HEK293 (cell line): ENCODE measurements at regions not wholly inside any gene's neighbourhood (a gene's known extent, or its start where the extent isn't known, plus 50 kb on each side); places are given as distances from the start of the nearest gene placed in this dataset.

ENCODE experiments used
- CTCF ChIA-PET: fragments of 350-600 bp; formaldehyde crosslinking; extraction: SDS; loops from one replicate; lab custom pipeline; 2021; ENCODE audit warnings: antibody characterized with exemption; lab: Yijun Ruan, JAX
- POLR2A ChIA-PET: fragments of 300-600 bp; formaldehyde crosslinking; extraction: SDS; loops from one replicate; lab custom pipeline; 2020; ENCODE audit warnings: antibody characterized with exemption, inconsistent platforms; lab: Yijun Ruan, JAX
- H3K27ac ChIP-seq: fragments of 200-500 bp; sonication (Bioruptor generic); 2 replicates; pipeline ENCODE4 v1.5.1; 2014; ENCODE audit warnings: low read depth, low read length, control low read depth, inconsistent platforms; ENCODE audit errors: extremely low read depth
- H3K36me3 ChIP-seq, 2 experiments: fragments of 200-500 bp in 1 of 2; sonication (Bioruptor generic) in 1 of 2; 1 replicate in 1 of 2; 2 replicates in 1 of 2; pipeline ENCODE4 v1.5.1; 2014 to 2017; ENCODE audit warnings: inconsistent platforms in 2 of 2, low read length in 2 of 2; ENCODE audit not compliant: control insufficient read depth in 2 of 2, insufficient read depth in 1 of 2
- H3K4me1 ChIP-seq: fragments of 200-500 bp; sonication (Bioruptor generic); 2 replicates; pipeline ENCODE4 v1.5.1; 2014; ENCODE audit warnings: mild to moderate bottlenecking, low read length, inconsistent platforms; ENCODE audit not compliant: control insufficient read depth, insufficient read depth
- H3K4me3 ChIP-seq: 2 replicates; pipeline ENCODE4 v1.5.1; 2011; ENCODE audit warnings: low read depth, mild to moderate bottlenecking, control low read depth, low read length, moderate library complexity
- H3K9me3 ChIP-seq: fragments of 200-500 bp; sonication (Bioruptor generic); 2 replicates; pipeline ENCODE4 v1.5.1; 2014; ENCODE audit warnings: low read depth, low read length, inconsistent platforms; ENCODE audit not compliant: control insufficient read depth, insufficient read depth
- FEZF1 ChIP-seq: fragments of 450-650 bp; formaldehyde crosslinking; IDR thresholded peaks from 2 replicates; pipeline ENCODE4 v1.5.1; 2016; ENCODE audit warnings: missing biosample characterization, missing genetic modification characterization
- GFI1B ChIP-seq: fragments of 450-650 bp; formaldehyde crosslinking; IDR thresholded peaks from 2 replicates; pipeline ENCODE4 v1.5.1; 2016; ENCODE audit warnings: missing biosample characterization, missing genetic modification characterization
- MYNN ChIP-seq: fragments of 450-650 bp; formaldehyde crosslinking; IDR thresholded peaks from 2 replicates; pipeline ENCODE4 v1.5.1; 2016; ENCODE audit warnings: missing biosample characterization, missing genetic modification characterization, borderline replicate concordance
- SCRT2 ChIP-seq: fragments of 450-650 bp; formaldehyde crosslinking; IDR thresholded peaks from 2 replicates; pipeline ENCODE4 v1.5.1; 2016; ENCODE audit warnings: missing biosample characterization, missing genetic modification characterization
- SP7 ChIP-seq: fragments of 450-650 bp; formaldehyde crosslinking; IDR thresholded peaks from 2 replicates; pipeline ENCODE4 v1.5.1; 2016; ENCODE audit warnings: missing biosample characterization, missing genetic modification characterization
- ZNF132 ChIP-seq: fragments of 450-650 bp; formaldehyde crosslinking; IDR thresholded peaks from 2 replicates; pipeline ENCODE4 v1.5.1; 2017; ENCODE audit warnings: missing biosample characterization, missing genetic modification characterization, borderline replicate concordance
- ZNF148 ChIP-seq: fragments of 450-650 bp; formaldehyde crosslinking; IDR thresholded peaks from 2 replicates; pipeline ENCODE4 v1.5.0; 2017; ENCODE audit warnings: missing biosample characterization, missing genetic modification characterization, borderline replicate concordance
- ZNF16 ChIP-seq: fragments of 450-650 bp; formaldehyde crosslinking; IDR thresholded peaks from 2 replicates; pipeline ENCODE4 v1.5.1; 2016; ENCODE audit warnings: low read depth, missing biosample characterization, missing genetic modification characterization
- ZNF202 ChIP-seq: fragments of 450-650 bp; formaldehyde crosslinking; IDR thresholded peaks from 2 replicates; pipeline ENCODE4 v1.5.1; 2016; ENCODE audit warnings: missing biosample characterization, missing genetic modification characterization, borderline replicate concordance
- ZNF223 ChIP-seq: fragments of 450-650 bp; formaldehyde crosslinking; IDR thresholded peaks from 2 replicates; pipeline ENCODE4 v1.5.1; 2016; ENCODE audit warnings: missing biosample characterization, missing genetic modification characterization
- ZNF280C ChIP-seq: fragments of 450-650 bp; formaldehyde crosslinking; IDR thresholded peaks from 2 replicates; pipeline ENCODE4 v1.5.1; 2016; ENCODE audit warnings: missing biosample characterization, missing genetic modification characterization
- ZNF341 ChIP-seq: fragments of 450-650 bp; formaldehyde crosslinking; IDR thresholded peaks from 2 replicates; pipeline ENCODE4; 2016; ENCODE audit warnings: low read depth, missing biosample characterization, missing genetic modification characterization
- ZNF394 ChIP-seq: fragments of 450-650 bp; formaldehyde crosslinking; IDR thresholded peaks from 2 replicates; pipeline ENCODE4 v1.5.1; 2016; ENCODE audit warnings: missing biosample characterization, missing genetic modification characterization, mild to moderate bottlenecking, moderate library complexity, borderline replicate concordance
- ZNF404 ChIP-seq: fragments of 450-650 bp; formaldehyde crosslinking; IDR thresholded peaks from 2 replicates; pipeline ENCODE4 v1.5.1; 2017; ENCODE audit warnings: missing biosample characterization, missing genetic modification characterization
- ZNF510 ChIP-seq: fragments of 450-650 bp; formaldehyde crosslinking; IDR thresholded peaks from 2 replicates; pipeline ENCODE4 v1.5.1; 2018; ENCODE audit warnings: mild to moderate bottlenecking, missing genetic modification characterization, missing biosample characterization; ENCODE audit not compliant: insufficient replicate concordance
- ZNF558 ChIP-seq: fragments of 450-650 bp; formaldehyde crosslinking; IDR thresholded peaks from 2 replicates; pipeline ENCODE4 v1.5.1; 2016; ENCODE audit warnings: missing biosample characterization, missing genetic modification characterization
- ZNF610 ChIP-seq: fragments of 450-650 bp; formaldehyde crosslinking; IDR thresholded peaks from 2 replicates; pipeline ENCODE4 v1.5.1; 2016; ENCODE audit warnings: missing biosample characterization, missing genetic modification characterization, borderline replicate concordance
- ZNF621 ChIP-seq: fragments of 450-650 bp; formaldehyde crosslinking; IDR thresholded peaks from 2 replicates; pipeline ENCODE4 v1.5.1; 2017; ENCODE audit warnings: missing biosample characterization, missing genetic modification characterization
- ZNF664 ChIP-seq: fragments of 450-650 bp; formaldehyde crosslinking; IDR thresholded peaks from 2 replicates; pipeline ENCODE4 v1.5.1; 2016; ENCODE audit warnings: missing biosample characterization, missing genetic modification characterization
- ZNF777 ChIP-seq: fragments of 450-650 bp; formaldehyde crosslinking; IDR thresholded peaks from 2 replicates; pipeline ENCODE4 v1.5.1; 2017; ENCODE audit warnings: missing biosample characterization, missing genetic modification characterization, borderline replicate concordance
- ZNF785 ChIP-seq: fragments of 450-650 bp; formaldehyde crosslinking; IDR thresholded peaks from 2 replicates; pipeline ENCODE4 v1.5.1; 2016; ENCODE audit warnings: missing biosample characterization, missing genetic modification characterization
- ZNF830 ChIP-seq: fragments of 450-650 bp; IDR thresholded peaks from 2 replicates; pipeline ENCODE4 v1.5.0; 2018; ENCODE audit warnings: missing biosample characterization, missing genetic modification characterization, low read depth, mild to moderate bottlenecking, moderate library complexity
- ZSCAN23 ChIP-seq: fragments of 450-650 bp; formaldehyde crosslinking; IDR thresholded peaks from 2 replicates; pipeline ENCODE4 v1.5.1; 2016; ENCODE audit warnings: missing biosample characterization, missing genetic modification characterization
- TF ChIP-seq, protein P1 (sequence below): fragments of 450-650 bp; formaldehyde crosslinking; IDR thresholded peaks from 2 replicates; pipeline ENCODE4 v1.5.1; 2016; ENCODE audit warnings: missing biosample characterization, missing genetic modification characterization
- TF ChIP-seq, protein P2 (sequence below): fragments of 450-650 bp; formaldehyde crosslinking; IDR thresholded peaks from 2 replicates; pipeline ENCODE4 v1.5.1; 2016; ENCODE audit warnings: missing biosample characterization, missing genetic modification characterization
- TF ChIP-seq, protein P3 (sequence below): fragments of 450-650 bp; formaldehyde crosslinking; IDR thresholded peaks from 2 replicates; pipeline ENCODE4 v1.5.1; 2017; ENCODE audit warnings: missing biosample characterization, missing genetic modification characterization

- Histone ChIP-seq H3K4me1 (no peaks in the 10 kb centered on the region), H3K4me3 (no peak overlapping the region), H3K9me3 (no peaks in the 10 kb centered on the region), H3K27ac (no peak overlapping the region), H3K36me3 (no peaks in the 10 kb centered on the region)
- ChIA-PET POLR2A (no interaction called here), CTCF (no interaction called here)
- TF ChIP-seq ZNF830 (tag by site-specific recombination) (no peak), ZNF558 (tag by site-specific recombination) (no peak), ZNF223 (tag by site-specific recombination) (no peak), ZSCAN23 (tag by site-specific recombination) (no peak), ZNF394 (no peak), ZNF404 (no peak), SCRT2 (tag by site-specific recombination) (no peak), ZNF777 (tag by site-specific recombination) (no peak), ZNF621 (tag by site-specific recombination) (no peak)
- TF ChIP-seq, protein P1, sequence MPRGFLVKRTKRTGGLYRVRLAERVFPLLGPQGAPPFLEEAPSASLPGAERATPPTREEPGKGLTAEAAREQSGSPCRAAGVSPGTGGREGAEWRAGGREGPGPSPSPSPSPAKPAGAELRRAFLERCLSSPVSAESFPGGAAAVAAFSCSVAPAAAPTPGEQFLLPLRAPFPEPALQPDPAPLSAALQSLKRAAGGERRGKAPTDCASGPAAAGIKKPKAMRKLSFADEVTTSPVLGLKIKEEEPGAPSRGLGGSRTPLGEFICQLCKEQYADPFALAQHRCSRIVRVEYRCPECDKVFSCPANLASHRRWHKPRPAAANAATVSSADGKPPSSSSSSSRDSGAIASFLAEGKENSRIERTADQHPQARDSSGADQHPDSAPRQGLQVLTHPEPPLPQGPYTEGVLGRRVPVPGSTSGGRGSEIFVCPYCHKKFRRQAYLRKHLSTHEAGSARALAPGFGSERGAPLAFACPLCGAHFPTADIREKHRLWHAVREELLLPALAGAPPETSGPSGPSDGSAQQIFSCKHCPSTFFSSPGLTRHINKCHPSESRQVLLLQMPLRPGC (tag by site-specific recombination): no peak
- TF ChIP-seq, protein P2, sequence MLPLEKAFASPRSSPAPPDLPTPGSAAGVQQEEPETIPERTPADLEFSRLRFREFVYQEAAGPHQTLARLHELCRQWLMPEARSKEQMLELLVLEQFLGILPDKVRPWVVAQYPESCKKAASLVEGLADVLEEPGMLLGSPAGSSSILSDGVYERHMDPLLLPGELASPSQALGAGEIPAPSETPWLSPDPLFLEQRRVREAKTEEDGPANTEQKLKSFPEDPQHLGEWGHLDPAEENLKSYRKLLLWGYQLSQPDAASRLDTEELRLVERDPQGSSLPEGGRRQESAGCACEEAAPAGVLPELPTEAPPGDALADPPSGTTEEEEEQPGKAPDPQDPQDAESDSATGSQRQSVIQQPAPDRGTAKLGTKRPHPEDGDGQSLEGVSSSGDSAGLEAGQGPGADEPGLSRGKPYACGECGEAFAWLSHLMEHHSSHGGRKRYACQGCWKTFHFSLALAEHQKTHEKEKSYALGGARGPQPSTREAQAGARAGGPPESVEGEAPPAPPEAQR (tag by site-specific recombination): no peak
Observed at GRCh38 chr15:94704946-94705345, 473.6 kb downstream of the MCTP2 start.

DNA sequence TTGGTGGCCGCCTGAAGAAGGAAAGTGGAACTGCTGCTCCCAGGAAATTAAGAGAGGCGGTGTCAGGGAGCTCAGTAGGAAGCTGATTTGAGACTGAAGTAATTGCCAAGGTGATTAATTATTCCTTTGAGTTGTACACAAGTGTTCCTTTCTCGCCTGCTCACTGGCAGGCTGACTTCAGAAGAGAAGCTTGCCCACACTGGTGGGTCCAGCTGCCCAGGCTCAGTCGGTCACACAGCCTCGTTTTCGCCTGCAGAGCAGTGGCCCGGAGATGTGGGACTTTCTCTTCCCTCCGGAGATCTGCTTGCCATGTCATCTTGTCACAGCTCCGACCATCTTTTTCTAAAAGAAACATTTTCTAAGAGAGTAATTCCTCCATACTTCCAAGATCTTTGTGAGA is 478.0 kb downstream of the MCTP2 start:
- ChIA-PET CTCF (interaction anchor here (1.2 kb wide), 1 partner anchor 15 kb away, joined by 3 read pairs; no protein-coding TSS in a partner anchor), POLR2A (no interaction called here)
- H3K9me3 ChIP-seq: no peaks in the 10 kb centered on the region
- no peak overlapping the region for H3K27ac ChIP-seq
- no peaks in the 10 kb centered on the region for H3K4me1 ChIP-seq
- H3K36me3 ChIP-seq: no peaks in the 10 kb centered on the region
- no peak overlapping the region for H3K4me3 ChIP-seq
- no peak for TF ChIP-seq ZNF148
- TF ChIP-seq FEZF1 (tag by site-specific recombination): no peak
- no peak for TF ChIP-seq ZNF610
- TF ChIP-seq GFI1B (tag by site-specific recombination): no peak
- TF ChIP-seq ZSCAN23 (tag by site-specific recombination): no peak
- TF ChIP-seq ZNF510 (tag by site-specific recombination): no peak
- no peak for TF ChIP-seq ZNF202 (tag by site-specific recombination)
- no peak for TF ChIP-seq ZNF16 (tag by site-specific recombination)
- TF ChIP-seq ZNF558 (tag by site-specific recombination): no peak
- no peak for TF ChIP-seq ZNF785 (tag by site-specific recombination)
- TF ChIP-seq ZNF341 (tag by site-specific recombination): no peak
- TF ChIP-seq, protein P3, sequence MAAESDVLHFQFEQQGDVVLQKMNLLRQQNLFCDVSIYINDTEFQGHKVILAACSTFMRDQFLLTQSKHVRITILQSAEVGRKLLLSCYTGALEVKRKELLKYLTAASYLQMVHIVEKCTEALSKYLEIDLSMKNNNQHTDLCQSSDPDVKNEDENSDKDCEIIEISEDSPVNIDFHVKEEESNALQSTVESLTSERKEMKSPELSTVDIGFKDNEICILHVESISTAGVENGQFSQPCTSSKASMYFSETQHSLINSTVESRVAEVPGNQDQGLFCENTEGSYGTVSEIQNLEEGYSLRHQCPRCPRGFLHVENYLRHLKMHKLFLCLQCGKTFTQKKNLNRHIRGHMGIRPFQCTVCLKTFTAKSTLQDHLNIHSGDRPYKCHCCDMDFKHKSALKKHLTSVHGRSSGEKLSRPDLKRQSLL: no peak
- no peak for TF ChIP-seq ZNF132
- TF ChIP-seq ZNF394: no peak
- TF ChIP-seq MYNN (tag by site-specific recombination): no peak
- TF ChIP-seq SP7 (tag by site-specific recombination): no peak
- TF ChIP-seq ZNF664 (tag by site-specific recombination): no peak
- TF ChIP-seq ZNF280C (tag by site-specific recombination): no peak
